Fibroblast of pulmonary artery (primary cell): ENCODE measurements at regions not wholly inside any gene's neighbourhood (a gene's known extent, or its start where the extent isn't known, plus 50 kb on each side); places are given as distances from the start of the nearest gene placed in this dataset.

ENCODE experiments used
- DNase-seq: peaks from one replicate; pipeline ENCODE4 v3.0.0-alpha.2; 2010; ENCODE audit warnings: low read depth
- H3K4me3 ChIP-seq: replicated peaks from 2 replicates; pipeline ENCODE4 v1.5.1; 2011; ENCODE audit warnings: low read depth, mild to moderate bottlenecking, control low read depth, low read length, moderate library complexity
- TF ChIP-seq, protein P1 (sequence below): IDR thresholded peaks from 2 replicates; pipeline ENCODE4 v1.5.1; 2011; ENCODE audit warnings: mild to moderate bottlenecking, control low read depth, low read length, inconsistent platforms; ENCODE audit errors: missing control alignments

DNA sequence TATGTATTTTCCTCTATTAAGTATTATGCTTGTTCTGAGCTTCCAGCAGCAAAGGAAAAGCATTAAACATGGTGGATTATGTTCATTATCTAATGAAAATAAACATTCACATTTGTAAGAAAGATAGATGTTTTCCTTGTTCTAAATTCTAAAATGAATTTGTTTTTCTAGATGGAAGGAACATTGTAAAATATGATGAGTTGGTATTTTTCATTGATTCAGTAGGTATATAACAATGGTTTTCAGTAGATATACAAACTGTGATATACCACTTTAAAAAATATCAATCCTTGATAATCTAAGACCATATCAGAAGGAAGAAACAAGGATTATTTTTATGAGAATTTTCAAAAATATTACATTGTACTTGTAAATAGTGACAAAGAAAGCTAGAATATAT lies 290.6 kb upstream of the GOLIM4 start:
- H3K4me3 ChIP-seq: no peak overlapping the region
- no peak for DNase-seq
- TF ChIP-seq, protein P1, sequence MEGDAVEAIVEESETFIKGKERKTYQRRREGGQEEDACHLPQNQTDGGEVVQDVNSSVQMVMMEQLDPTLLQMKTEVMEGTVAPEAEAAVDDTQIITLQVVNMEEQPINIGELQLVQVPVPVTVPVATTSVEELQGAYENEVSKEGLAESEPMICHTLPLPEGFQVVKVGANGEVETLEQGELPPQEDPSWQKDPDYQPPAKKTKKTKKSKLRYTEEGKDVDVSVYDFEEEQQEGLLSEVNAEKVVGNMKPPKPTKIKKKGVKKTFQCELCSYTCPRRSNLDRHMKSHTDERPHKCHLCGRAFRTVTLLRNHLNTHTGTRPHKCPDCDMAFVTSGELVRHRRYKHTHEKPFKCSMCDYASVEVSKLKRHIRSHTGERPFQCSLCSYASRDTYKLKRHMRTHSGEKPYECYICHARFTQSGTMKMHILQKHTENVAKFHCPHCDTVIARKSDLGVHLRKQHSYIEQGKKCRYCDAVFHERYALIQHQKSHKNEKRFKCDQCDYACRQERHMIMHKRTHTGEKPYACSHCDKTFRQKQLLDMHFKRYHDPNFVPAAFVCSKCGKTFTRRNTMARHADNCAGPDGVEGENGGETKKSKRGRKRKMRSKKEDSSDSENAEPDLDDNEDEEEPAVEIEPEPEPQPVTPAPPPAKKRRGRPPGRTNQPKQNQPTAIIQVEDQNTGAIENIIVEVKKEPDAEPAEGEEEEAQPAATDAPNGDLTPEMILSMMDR: no peak

DNA sequence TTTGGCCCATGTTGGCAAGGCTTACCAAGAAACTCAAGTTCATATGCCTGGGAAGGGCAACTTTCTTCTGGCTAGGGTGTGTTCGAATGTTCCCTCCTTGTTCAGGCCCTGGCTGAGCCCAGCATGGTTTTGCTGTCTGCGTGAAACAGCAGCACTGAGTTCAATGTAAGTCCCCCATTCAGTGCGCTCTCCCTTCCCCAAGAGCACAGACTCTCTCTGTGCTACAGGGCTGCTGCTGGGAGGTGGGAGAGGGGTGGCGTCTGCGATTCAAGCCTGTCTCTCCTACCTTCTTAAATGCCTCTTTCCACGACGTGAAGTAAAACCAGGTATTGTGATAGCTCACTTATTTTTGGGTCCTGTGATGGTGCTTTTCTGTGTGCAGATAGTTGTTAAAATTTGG lies 289.3 kb upstream of the GOLIM4 start:
- no peak for DNase-seq
- H3K4me3 ChIP-seq: no peak overlapping the region
- TF ChIP-seq, protein P1: no peak

- no peak overlapping the region for H3K4me3 ChIP-seq
- DNase-seq: no peak
- TF ChIP-seq, protein P1: no peak
Observed at GRCh38 chr3:168383573-168383972, 287.8 kb upstream of the GOLIM4 start.

DNA sequence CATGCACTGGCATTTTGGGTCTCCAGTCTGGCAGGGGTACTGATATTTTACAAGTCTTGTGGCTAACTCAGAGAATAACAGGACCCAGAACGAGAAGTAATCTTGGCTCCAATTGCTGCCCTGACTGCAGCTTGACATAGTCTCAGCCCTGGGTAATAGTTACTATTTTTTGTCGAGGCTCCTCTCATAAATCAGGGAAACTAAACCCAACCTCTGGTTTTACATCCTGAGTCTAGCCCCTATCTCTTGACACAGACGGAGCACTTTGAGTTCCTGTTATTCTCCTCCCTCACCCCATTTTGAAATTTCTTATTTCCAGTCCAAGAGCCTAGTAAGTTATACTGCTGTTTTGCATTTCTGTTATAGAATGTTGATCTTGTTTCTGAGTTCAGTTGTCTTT lies 276.1 kb upstream of the GOLIM4 start:
- H3K4me3 ChIP-seq: no peak overlapping the region
- DNase-seq: no peak
- TF ChIP-seq, protein P1: no peak

- TF ChIP-seq, protein P1: no peak
- H3K4me3 ChIP-seq: no peak overlapping the region
- DNase-seq: no peak
Observed at GRCh38 chr3:168364967-168365366, 269.2 kb upstream of the GOLIM4 start.

DNA sequence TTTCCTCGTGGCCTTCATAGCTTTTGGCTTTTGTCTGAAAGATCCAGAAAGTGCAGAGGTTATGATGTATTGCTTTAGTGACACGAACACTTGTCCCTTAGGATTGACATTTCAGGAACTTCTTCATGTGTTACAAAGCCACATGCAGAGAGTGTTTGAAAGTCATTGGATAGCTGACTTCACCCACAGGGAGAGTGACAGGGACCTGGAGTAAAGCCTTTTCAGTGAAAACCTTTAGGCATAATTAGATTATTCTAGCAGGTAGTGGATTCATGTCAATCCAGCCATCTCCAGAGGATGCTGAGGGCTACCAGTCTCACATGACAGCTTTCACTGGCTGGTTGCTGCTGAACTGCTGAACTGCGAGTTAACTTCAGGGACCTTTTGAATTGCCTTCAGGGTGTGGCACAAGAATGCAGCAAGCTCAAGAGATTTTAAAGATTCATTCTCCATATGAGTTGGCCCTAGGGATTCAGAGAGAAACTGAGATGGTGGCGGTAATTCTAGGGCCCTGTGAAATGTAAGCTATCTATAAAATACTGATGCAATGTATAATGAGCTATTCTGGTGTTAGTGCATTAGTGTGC lies 267.0 kb upstream of the GOLIM4 start:
- no peak overlapping the region for H3K4me3 ChIP-seq
- no peak for DNase-seq
- TF ChIP-seq, protein P1: no peak

DNA sequence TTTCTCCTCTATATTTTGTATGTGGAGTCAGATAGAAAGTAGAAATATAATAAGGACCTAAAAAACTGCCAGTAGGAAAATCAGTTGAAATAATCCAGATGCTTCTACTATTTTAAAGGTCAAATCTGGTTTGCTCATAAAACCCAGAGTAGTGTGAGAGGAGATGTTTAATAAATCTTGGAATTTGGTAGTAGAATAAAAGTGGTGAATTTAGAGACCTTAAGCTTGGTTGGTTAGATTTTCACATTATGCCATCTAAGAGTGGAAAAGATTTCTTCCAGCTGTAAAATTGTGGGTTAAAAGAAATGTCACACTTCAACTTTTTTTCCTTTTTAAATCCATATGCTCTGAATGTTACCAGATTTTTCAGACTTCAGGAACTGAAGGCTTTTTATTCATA lies 266.4 kb upstream of the GOLIM4 start:
- TF ChIP-seq, protein P1: no peak
- DNase-seq: no peak
- no peak overlapping the region for H3K4me3 ChIP-seq
